ENCODE measurements at regions not wholly inside any gene's neighbourhood (a gene's known extent, or its start where the extent isn't known, plus 50 kb on each side); places are given as distances from the start of the nearest gene placed in this dataset.

- no peaks in the 10 kb centered on the region for H3K4me1 ChIP-seq
- no peak for ATAC-seq
- H3K4me3 ChIP-seq = no peak overlapping the region
- 21 to 73% methylated on average over 2 of the region's 2 CpGs for WGBS, 2 donors
- DNase-seq = no peak
- no peak overlapping the region for H3K27ac ChIP-seq
- no peaks in the 10 kb centered on the region for H3K27me3 ChIP-seq
- H3K9me3 ChIP-seq = no peaks in the 10 kb centered on the region
- H3K36me3 ChIP-seq (replicated peaks in 1 of 2; ENCODE audit: insufficient read depth in 1 of 2, low read depth in 2 of 2) = no peaks in the 10 kb centered on the region
- intact Hi-C loops (cut with DNase I) = no loop called here
- TF ChIP-seq POLR2A (IDR thresholded peaks at IDR 0.05) = no peak
- TF ChIP-seq CTCF (IDR thresholded peaks at IDR 0.05) = no peak
Observed at GRCh38 chr6:4439159-4439558, 303.8 kb upstream of the ECI2 start.

DNA sequence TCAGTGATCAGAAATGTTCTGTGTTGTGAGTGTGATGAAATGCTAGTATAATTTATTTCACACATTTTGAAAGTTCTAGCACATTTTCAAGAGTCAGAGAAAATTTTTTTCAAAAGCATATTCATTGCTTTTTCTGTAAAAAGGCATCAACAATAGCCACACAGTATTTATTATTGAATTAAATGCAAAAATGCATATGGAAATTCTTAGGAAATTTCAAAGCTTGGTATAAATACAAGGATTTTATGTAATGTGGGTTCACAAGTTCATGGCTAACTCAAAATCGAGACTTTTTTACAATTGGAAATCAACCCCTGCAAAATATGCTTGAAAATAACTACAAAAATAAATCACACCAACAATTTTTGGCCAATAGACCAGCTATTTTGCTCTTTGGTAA is 302.0 kb upstream of the ECI2 start:
- H3K9me3 ChIP-seq = no peaks in the 10 kb centered on the region
- TF ChIP-seq CTCF (IDR thresholded peaks at IDR 0.05) (no peak), POLR2A (IDR thresholded peaks at IDR 0.05) (no peak)
- H3K27me3 ChIP-seq = no peaks in the 10 kb centered on the region
- DNase-seq (no peak), ATAC-seq (no peak)
- 37 to 61% methylated on average over 1 of the region's 1 CpG for WGBS, 2 donors
- intact Hi-C loops (cut with DNase I) = no loop called here
- no peaks in the 10 kb centered on the region for H3K36me3 ChIP-seq (replicated peaks in 1 of 2; ENCODE audit: insufficient read depth in 1 of 2, low read depth in 2 of 2)
- H3K27ac ChIP-seq = no peak overlapping the region
- H3K4me1 ChIP-seq = no peaks in the 10 kb centered on the region
- no peak overlapping the region for H3K4me3 ChIP-seq

- Histone ChIP-seq H3K9me3 (no peaks in the 10 kb centered on the region), H3K36me3 (replicated peaks in 1 of 2; ENCODE audit: insufficient read depth in 1 of 2, low read depth in 2 of 2) (no peaks in the 10 kb centered on the region), H3K4me3 (no peak overlapping the region), H3K27me3 (no peaks in the 10 kb centered on the region), H3K27ac (no peak overlapping the region), H3K4me1 (no peaks in the 10 kb centered on the region)
- DNase-seq = no peak
- TF ChIP-seq CTCF (IDR thresholded peaks at IDR 0.05) (no peak), POLR2A (IDR thresholded peaks at IDR 0.05) (no peak)
- 22 to 29% methylated on average over 2 of the region's 2 CpGs for WGBS, 2 donors
- no peak for ATAC-seq
- intact Hi-C loops (cut with DNase I) = no loop called here
Observed at GRCh38 chr6:4435981-4436445, 300.6 kb upstream of the ECI2 start.

GRCh38 chr6:4434655-4435054 is 299.3 kb upstream of the ECI2 start:
- H3K27ac ChIP-seq = no peak overlapping the region
- no peak for TF ChIP-seq POLR2A (IDR thresholded peaks at IDR 0.05)
- TF ChIP-seq CTCF (IDR thresholded peaks at IDR 0.05) = no peak
- no peaks in the 10 kb centered on the region for H3K36me3 ChIP-seq (replicated peaks in 1 of 2; ENCODE audit: insufficient read depth in 1 of 2, low read depth in 2 of 2)
- 80 to 84% methylated on average over 4 of the region's 4 CpGs for WGBS, 2 donors
- H3K4me1 ChIP-seq = no peaks in the 10 kb centered on the region
- DNase-seq (no peak), ATAC-seq (no peak)
- no peaks in the 10 kb centered on the region for H3K27me3 ChIP-seq
- H3K9me3 ChIP-seq = peaks cover 0 to 4% (median 0%) of the 10 kb centered on the region in 3 donors
- intact Hi-C loops (cut with DNase I) = no loop called here
- H3K4me3 ChIP-seq = no peak overlapping the region

GRCh38 chr6:4433199-4433598 is 297.8 kb upstream of the ECI2 start:
- ATAC-seq = no peak
- WGBS, 2 donors = 82 to 93% methylated on average over 4 of the region's 4 CpGs

More at GRCh38 chr6:4433199-4433598, 297.8 kb upstream of the ECI2 start:
- H3K9me3 ChIP-seq = peaks cover 0 to 9% (median 0%) of the 10 kb centered on the region in 3 donors
- no peak for DNase-seq
- H3K36me3 ChIP-seq (replicated peaks in 1 of 2; ENCODE audit: insufficient read depth in 1 of 2, low read depth in 2 of 2) = no peaks in the 10 kb centered on the region
- intact Hi-C loops (cut with DNase I) = no loop called here
- TF ChIP-seq CTCF (IDR thresholded peaks at IDR 0.05) (no peak), POLR2A (IDR thresholded peaks at IDR 0.05) (no peak)
- H3K27me3 ChIP-seq = no peaks in the 10 kb centered on the region
- H3K4me3 ChIP-seq = no peak overlapping the region
- no peak overlapping the region for H3K27ac ChIP-seq
- H3K4me1 ChIP-seq = no peaks in the 10 kb centered on the region

All from body of pancreas (tissue), 4 donors.